HG02623 (cell line): ENCODE measurements at regions not wholly inside any gene's neighbourhood (a gene's known extent, or its start where the extent isn't known, plus 50 kb on each side); places are given as distances from the start of the nearest gene placed in this dataset.
A peak's percentile ranks its signal among the peaks of the same experiment; 100 is the strongest.

ENCODE experiments used
- ATAC-seq: cut with Tn5 transposase; IDR thresholded peaks from one replicate; pipeline ENCODE4 v1.9.1; 2021; ENCODE audit warnings: moderate library complexity; ENCODE audit not compliant: unreplicated experiment

DNA sequence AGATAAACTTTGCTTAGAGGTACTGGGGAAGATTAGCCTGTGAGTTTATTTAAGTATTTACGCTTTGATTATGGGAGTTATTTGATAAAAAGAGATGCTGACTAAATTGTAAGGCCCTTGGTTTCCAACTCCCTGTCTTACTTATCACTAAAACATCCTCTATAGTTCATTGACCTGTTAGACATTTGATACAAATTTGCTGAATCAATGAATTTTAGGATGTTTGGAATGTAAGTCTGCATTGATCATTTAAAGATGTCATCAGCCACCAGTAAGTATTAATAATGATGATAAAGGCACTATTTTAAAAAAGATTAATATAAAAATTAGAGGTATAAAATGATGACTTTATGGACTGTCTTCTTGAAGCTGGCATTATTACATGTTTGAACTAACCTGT lies 340.6 kb downstream of the SPRY1 start:
- no peak for ATAC-seq

- ATAC-seq, result no peak
These were observed 343.2 kb downstream of the SPRY1 start for GRCh38 chr4:123739806-123740205.

- ATAC-seq, result no peak
These were observed 343.6 kb downstream of the SPRY1 start for GRCh38 chr4:123740236-123740635.

DNA sequence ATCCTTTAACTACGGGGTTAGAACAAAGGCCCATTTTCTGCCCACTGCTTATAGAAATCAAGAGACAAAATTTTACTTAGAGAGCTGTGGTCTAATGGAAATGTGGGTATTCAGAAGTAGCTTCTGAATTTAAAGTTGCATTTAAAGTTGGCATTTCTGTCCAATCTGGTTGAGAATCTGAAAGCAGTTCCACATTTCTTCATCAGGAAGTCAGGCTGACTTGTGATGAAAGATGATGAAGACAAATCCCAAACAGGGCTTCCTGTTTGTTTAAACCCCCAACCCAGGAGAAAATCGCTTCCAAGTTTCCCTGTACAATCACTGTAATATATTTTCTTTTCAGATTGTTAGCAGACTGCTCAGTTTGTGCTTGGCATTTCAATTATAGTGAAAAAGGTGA lies 345.3 kb downstream of the SPRY1 start:
- ATAC-seq, result no peak

DNA sequence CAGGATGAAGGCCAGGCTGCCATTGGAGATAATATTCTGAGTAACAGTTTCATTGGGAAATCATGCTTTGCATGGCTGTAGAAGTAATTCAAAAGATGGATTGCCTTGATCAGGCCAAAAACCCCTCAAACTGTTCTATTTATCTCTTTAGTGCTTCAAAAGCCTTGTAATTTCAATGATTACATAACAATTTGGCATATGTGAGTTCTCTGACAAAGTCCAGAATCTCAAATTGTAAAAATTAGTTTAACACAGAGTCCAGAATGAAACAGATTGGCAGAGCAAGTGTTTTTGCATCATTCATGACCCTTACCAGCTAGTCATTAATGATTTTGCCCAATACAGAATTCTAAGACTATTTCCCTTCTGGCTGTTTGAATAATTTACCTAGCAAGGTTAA lies 347.3 kb downstream of the SPRY1 start:
- no peak for ATAC-seq

DNA sequence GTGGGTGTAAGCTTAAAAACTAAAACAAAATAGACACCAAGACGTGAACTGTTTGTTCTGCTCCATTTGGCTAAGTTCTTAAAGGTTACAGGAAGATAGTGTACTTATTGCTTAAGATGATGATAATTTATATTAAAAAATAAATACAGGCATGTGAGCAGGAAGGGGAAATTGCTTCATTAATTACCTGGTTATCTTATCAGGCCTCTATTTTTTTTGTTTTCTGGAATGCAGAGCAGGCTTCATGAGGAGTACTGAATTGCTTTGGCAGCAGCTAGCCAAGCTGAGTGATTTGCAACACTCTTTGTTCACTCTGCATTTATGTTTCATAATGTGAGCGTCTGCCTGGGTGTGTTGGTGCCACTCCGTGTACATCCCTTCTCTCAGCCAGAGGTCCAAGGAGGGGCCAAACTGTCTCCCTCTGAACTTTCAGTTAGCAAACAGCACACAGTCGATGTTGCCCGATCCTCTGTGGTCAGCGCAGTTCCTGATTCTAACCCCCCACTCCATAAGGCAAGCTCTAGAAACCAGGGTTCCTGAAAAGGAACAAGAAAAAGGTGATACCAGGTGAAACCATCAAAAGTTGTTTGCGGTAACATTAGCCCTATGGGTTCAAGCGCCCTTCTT lies 348.2 kb downstream of the SPRY1 start:
- ATAC-seq, result no peak

- ATAC-seq, result no peak
These were observed 350.4 kb downstream of the SPRY1 start for GRCh38 chr4:123747016-123747415.

GRCh38 chr4:123748806-123749205 lies 352.2 kb downstream of the SPRY1 start:
- ATAC-seq, result no peak

DNA sequence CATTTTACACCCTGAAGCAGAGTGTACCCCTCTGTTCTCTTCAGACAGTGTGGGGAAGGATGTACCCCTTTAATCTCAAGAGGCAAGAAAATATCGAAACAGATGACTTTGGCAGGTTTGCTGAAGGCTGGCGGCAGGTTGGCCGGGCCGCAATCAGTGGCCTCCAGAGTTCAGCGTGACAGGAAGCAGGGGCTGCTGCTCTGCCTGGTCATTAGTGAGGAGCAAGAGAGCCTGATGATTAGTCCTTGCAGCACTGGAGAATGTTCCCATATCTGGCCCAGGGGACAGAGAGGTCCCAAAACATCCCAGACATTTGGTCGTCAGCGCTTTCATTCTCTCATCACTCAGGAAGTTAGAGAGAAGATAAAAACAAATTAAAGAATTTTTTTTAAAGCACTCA lies 352.8 kb downstream of the SPRY1 start:
- ATAC-seq, result no peak

- no peak for ATAC-seq
These were observed 353.4 kb downstream of the SPRY1 start for GRCh38 chr4:123750044-123750443.

GRCh38 chr4:123755655-123756054 lies 359.1 kb downstream of the SPRY1 start:
- ATAC-seq, result no peak

GRCh38 chr4:123767806-123768205 lies 371.2 kb downstream of the SPRY1 start:
- no peak for ATAC-seq

DNA sequence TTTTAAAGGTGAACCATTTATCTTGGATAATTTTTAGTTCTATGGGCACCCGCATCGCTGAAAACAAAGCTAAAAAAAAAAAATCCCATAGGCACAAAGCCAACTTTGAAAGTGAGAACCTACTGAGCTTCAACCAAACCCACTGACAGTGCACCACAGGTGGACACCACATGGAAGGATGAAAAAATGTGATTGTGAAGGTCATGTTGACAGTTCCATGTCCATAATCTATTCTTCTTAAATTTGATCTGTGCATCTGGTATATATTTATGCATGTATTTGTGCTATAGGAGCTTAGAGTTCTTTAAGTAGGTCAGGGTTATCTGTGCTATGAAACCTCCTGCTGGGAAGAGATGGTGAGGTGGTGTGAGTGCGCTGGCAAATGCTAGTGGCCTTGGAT lies 374.3 kb downstream of the SPRY1 start:
- no peak for ATAC-seq

DNA sequence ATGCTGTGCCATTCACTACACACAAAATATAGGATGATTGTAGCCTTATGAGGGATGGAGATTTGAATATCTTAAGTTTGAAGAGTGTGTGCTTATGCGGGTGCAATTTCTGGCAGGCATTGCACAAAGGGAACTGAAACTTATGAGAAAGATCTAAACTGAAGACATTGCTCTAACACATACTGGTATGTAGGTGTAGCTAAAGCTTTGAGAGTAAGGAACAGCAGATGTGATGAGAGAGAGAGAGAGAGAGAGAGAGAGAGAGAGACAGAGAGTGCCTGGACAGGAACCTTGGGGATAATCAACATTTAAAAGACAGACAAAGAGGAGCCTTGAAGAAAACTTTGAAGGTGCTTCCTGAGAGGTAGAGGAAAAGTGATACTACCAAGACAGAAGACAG lies 379.7 kb downstream of the SPRY1 start:
- peak; percentile 96 for ATAC-seq

DNA sequence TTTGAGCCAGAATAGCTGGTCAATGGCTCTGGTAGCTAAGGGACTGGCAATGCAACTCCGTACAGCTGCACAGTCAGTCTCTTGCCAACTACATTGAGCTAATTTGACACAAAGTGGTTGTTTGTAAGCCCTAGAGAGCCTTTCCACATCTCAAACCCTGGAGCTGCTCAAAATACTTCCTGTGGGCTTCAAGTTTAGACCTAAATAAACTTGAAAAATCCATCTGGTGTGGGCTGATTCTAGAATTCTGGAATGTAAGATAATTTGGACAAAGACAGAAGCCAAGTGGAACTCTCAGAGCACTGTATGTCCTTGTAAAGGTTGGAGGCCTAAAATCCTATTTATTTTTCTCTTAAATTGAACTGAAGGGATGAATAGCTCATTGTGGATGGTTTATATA lies 380.8 kb downstream of the SPRY1 start:
- ATAC-seq, result no peak

DNA sequence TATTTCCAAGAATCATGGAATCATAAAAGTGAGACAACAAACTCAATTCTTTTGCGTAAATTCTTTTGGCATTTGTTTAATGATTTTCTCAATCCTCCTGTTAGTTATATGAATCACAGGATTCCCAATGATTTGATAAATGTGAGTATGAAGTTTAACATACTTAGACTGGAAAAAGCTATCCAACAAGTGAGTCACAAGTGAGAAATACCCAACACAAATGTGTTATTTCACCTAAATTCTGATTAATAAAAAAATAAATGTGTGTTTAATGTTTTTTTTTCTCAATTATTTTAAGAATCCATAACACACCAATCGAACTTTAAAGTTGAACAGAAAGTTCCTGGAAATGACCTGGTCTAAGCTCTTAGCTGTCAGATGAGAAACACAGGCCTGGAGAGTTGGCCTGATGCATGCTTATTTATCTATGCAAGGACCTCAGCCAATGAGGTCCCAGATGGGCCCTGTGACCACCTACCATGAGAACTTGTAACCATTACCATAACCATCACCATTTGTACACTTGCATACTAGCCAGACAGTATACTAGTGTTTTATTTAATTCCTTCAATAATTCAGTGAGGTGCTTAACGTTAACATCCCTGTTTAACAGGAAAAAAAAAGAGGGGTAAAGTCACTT lies 386.7 kb downstream of the SPRY1 start:
- ATAC-seq, result no peak

DNA sequence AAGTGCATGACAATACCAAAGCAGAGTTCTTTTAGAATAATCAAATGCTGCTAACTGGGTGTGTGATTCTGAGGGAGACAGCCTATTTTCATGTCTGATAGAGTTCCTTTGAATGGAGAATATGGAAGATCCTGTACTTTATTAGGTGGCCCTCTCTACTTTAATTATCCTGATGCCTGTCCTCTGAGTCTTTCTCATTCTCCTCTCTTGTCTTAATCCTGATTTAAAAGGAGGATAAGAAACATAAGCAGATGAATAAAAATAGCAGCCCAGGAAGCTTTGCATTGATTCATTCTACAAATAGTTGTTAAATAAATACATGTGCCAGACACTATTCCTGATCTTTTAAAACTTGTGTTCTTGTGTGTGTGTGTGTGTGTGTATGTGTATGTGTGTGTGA lies 387.3 kb downstream of the SPRY1 start:
- ATAC-seq, result no peak

DNA sequence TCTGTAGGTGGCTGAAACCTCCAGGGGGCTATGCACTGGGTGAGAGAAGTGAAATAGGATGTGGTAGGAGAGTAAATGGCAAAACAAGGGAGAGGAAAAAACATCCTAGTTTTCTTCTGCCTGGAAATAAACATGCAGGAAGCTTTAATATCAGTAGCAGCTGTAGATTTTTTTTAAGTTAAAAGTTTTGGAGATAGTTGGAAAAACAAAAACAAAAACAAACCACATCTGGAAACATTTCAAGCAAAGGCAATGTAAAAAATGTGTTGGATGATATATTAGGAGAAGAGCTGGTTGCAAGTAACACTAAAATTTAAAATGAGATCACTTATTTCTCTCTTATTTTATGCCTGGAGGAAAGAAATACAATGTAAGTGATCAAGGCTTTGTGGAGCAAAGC lies 388.0 kb downstream of the SPRY1 start:
- ATAC-seq, result no peak

- no peak for ATAC-seq
These were observed 388.9 kb downstream of the SPRY1 start for GRCh38 chr4:123785538-123785937.

DNA sequence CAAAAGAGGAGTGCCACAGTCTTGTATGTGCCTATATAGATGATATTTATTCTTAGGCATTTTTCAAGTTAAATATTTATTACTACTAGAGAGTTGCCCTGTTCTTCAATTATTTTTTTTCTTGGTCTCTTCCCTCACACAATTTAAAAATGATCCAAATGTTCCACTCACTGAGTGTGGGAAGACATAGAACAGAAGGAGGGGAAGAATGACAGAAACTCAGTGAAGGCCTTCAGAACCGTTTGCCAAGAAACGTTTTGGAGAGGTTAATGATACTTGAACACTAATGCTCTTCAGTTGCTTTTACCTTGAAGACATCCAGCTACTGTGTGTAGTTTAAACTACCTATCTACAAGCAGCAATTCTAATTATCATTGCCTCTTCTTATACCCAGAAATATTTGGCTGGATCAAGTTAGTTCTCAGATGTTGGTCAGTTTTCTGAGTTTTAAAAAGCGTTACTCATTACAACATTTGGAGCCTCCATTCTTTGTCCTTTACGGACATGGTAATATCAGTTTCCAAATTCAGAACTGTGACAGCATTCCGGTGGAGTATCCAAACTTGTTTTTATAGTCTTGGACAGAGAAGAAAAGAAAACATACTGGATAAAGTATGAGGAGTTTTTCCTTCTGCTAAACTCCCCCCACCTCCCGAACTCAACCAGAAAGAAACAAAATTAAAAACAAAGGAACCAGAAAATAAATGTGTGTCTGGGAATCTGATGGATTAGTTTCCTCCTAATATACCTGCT lies 389.7 kb downstream of the SPRY1 start:
- ATAC-seq, result no peak

DNA sequence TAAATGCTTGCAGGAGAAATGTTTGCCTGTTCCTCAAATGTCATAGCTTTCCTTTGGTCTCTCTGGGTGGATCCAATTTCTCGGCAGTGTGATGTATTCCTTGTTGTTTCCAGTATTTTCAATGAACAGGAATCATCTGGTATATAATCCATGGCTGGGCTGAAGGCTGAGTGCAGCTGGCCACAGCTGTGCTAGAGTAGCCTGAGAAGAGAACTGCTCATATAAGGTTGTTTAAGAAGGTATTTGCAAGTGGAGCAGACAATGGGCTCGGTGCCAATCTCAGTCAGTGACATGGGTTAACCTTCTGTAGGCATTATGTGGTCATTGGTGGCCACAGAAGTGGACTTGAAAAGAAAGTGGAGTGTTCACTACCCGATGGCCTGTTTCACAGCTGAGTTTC lies 390.3 kb downstream of the SPRY1 start:
- ATAC-seq, result no peak

DNA sequence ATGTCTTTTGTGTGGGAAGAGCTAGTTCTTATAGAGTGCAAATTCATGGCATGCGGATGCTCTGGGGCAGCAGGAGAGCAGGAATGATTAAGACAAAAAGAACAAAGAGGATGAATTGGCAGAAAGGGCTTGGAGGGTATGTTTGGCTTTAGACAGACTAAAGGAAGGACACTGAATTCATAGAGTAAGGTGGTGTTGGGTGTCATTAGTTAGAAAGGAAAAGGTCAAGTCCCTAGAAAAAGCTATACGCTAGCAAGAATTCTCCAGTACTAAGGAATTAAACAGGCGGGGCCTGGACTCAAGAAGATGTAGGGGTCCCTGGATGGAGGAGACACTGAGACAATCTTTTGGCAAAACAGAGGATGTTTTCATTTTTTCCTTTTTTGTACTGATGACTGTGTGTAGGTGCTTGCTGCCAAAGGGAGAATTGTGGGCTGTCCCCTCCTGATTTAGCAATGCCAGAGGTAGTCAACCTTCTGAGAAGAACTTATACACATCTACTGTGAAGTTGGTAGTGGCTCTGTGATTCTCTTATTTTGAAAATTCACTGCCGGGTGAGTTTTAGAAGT lies 391.0 kb downstream of the SPRY1 start:
- no peak for ATAC-seq
